ENCODE measurements at regions not wholly inside any gene's neighbourhood (a gene's known extent, or its start where the extent isn't known, plus 50 kb on each side); places are given as distances from the start of the nearest gene placed in this dataset.

DNA sequence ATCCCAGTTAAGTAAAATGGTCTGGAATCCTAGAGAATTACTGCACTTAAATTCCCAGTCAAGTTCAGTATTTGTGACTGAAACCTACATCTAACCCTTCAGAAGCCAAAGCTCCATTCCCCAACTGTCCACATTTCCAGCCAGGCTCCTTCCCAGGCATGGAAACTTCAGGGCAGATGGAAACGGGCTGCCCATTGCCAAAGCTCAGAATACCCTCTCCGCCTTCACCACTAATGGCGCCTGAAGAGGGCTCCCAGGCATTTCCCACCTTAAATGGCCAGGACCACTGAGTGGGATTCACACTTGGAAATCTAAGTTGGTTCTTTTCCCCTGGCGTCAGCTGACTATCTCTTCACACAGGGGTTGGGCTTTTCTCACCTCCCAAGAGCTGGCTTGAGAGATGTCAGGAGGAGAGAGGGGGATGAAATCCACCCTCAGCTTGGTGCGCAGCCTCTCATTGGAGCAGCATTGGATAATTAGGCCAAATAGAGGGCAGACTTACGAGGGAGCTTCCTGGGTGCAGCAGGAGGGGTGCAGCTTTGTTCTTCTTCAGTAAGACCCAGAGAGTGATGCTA, 82.9 kb downstream of the ANKRD60 start:
- TF ChIP-seq, protein P1, sequence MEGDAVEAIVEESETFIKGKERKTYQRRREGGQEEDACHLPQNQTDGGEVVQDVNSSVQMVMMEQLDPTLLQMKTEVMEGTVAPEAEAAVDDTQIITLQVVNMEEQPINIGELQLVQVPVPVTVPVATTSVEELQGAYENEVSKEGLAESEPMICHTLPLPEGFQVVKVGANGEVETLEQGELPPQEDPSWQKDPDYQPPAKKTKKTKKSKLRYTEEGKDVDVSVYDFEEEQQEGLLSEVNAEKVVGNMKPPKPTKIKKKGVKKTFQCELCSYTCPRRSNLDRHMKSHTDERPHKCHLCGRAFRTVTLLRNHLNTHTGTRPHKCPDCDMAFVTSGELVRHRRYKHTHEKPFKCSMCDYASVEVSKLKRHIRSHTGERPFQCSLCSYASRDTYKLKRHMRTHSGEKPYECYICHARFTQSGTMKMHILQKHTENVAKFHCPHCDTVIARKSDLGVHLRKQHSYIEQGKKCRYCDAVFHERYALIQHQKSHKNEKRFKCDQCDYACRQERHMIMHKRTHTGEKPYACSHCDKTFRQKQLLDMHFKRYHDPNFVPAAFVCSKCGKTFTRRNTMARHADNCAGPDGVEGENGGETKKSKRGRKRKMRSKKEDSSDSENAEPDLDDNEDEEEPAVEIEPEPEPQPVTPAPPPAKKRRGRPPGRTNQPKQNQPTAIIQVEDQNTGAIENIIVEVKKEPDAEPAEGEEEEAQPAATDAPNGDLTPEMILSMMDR (IDR thresholded peaks at IDR 0.05; ENCODE audit: low read length), result no peak
- no peak for TF ChIP-seq EZH2 (IDR thresholded peaks at IDR 0.05; ENCODE audit: borderline replicate concordance, low read length)
- no peaks in the 10 kb centered on the region; the same call in 1 of the 2 replicates for H3K27me3 ChIP-seq (ENCODE audit: insufficient read depth, low read length)
- H3K79me2 ChIP-seq (ENCODE audit: insufficient read depth, low read length), result no peaks in the 10 kb centered on the region
- H4K20me1 ChIP-seq (ENCODE audit: insufficient read depth, low read length), result no peaks in the 10 kb centered on the region
- no peak overlapping the region for H3K27ac ChIP-seq (ENCODE audit: low read depth, low read length, poor library complexity, severe bottlenecking)
- no peak overlapping the region for H3K4me3 ChIP-seq (ENCODE audit: low read depth, low read length, poor library complexity, severe bottlenecking)
- H3K9me2 ChIP-seq (ENCODE audit: low read depth, low read length), result no peaks in the 10 kb centered on the region
- H2AFZ ChIP-seq (ENCODE audit: low read length), result no peak overlapping the region
- H3K36me3 ChIP-seq (ENCODE audit: insufficient read depth, low read length), result no peaks in the 10 kb centered on the region
- H3K9me3 ChIP-seq (ENCODE audit: low read length), result no peaks in the 10 kb centered on the region
- no peak overlapping the region for H3K4me2 ChIP-seq (ENCODE audit: low read length)
- no peak overlapping the region for H3K9ac ChIP-seq (ENCODE audit: low read length)
- H3F3A ChIP-seq (ENCODE audit: insufficient read depth, low read length), result no peaks in the 10 kb centered on the region
- H3K4me1 ChIP-seq (ENCODE audit: insufficient read depth, low read length, severe bottlenecking), result no peaks in the 10 kb centered on the region

DNA sequence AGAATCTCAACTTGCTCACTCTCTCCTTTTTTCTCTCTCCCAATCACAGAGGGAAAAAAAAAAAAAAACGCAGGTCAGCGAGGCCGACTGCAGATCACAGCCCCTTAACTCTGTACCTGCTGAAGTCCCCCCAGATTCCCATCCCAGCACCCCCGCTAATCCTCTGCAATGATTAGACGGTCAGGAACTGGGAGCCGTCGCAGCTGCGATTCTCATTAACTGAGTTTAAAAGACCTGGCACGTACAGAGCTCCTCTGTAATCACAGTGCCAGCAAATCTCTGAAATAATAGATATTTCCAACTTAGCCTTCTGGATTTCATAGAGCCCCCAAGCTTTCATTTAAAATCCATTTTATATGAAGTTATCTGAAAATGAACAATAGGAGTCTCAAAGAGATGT, 84.4 kb downstream of the ANKRD60 start:
- Histone ChIP-seq H3K4me2 (ENCODE audit: low read length) (no peak overlapping the region), H3K27me3 (ENCODE audit: insufficient read depth, low read length) (no peaks in the 10 kb centered on the region; the same call in 1 of the 2 replicates), H3K9ac (ENCODE audit: low read length) (no peak overlapping the region), H3K9me2 (ENCODE audit: low read depth, low read length) (no peaks in the 10 kb centered on the region), H4K20me1 (ENCODE audit: insufficient read depth, low read length) (no peaks in the 10 kb centered on the region), H3K36me3 (ENCODE audit: insufficient read depth, low read length) (no peaks in the 10 kb centered on the region), H2AFZ (ENCODE audit: low read length) (no peak overlapping the region), H3K9me3 (ENCODE audit: low read length) (no peaks in the 10 kb centered on the region), H3K79me2 (ENCODE audit: insufficient read depth, low read length) (no peaks in the 10 kb centered on the region), H3K4me3 (ENCODE audit: low read depth, low read length, poor library complexity, severe bottlenecking) (no peak overlapping the region), H3K27ac (ENCODE audit: low read depth, low read length, poor library complexity, severe bottlenecking) (no peak overlapping the region), H3K4me1 (ENCODE audit: insufficient read depth, low read length, severe bottlenecking) (no peaks in the 10 kb centered on the region), H3F3A (ENCODE audit: insufficient read depth, low read length) (no peaks in the 10 kb centered on the region)
- TF ChIP-seq, protein P1 (IDR thresholded peaks at IDR 0.05; ENCODE audit: low read length), result no peak
- no peak for TF ChIP-seq EZH2 (IDR thresholded peaks at IDR 0.05; ENCODE audit: borderline replicate concordance, low read length)

DNA sequence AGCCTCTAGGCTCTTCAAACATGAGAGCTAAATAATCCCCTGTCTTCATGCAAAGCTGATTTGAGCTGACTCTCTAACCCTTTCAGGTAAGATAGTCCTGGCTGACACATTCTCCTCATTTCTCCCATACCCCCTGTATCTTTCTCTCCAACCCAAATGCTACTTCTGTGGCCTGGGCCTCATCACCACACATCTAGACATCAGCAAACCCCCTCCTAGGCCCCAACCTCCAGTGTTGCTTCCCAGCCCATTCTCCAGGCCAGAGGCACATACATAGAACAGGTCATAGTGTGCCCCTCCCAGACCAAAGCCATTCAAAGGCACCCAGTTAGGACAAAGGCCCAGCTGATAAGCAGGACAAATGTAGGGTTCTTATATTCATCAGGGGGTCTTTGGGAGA, 84.9 kb downstream of the ANKRD60 start:
- Histone ChIP-seq H3K9me3 (ENCODE audit: low read length) (no peaks in the 10 kb centered on the region), H3K27me3 (ENCODE audit: insufficient read depth, low read length) (no peaks in the 10 kb centered on the region; the same call in 1 of the 2 replicates), H3K9ac (ENCODE audit: low read length) (no peak overlapping the region), H3K79me2 (ENCODE audit: insufficient read depth, low read length) (no peaks in the 10 kb centered on the region), H4K20me1 (ENCODE audit: insufficient read depth, low read length) (no peaks in the 10 kb centered on the region), H3F3A (ENCODE audit: insufficient read depth, low read length) (no peaks in the 10 kb centered on the region), H3K4me1 (ENCODE audit: insufficient read depth, low read length, severe bottlenecking) (no peaks in the 10 kb centered on the region), H3K36me3 (ENCODE audit: insufficient read depth, low read length) (no peaks in the 10 kb centered on the region), H2AFZ (ENCODE audit: low read length) (no peak overlapping the region), H3K4me2 (ENCODE audit: low read length) (no peak overlapping the region), H3K9me2 (ENCODE audit: low read depth, low read length) (no peaks in the 10 kb centered on the region), H3K4me3 (ENCODE audit: low read depth, low read length, poor library complexity, severe bottlenecking) (no peak overlapping the region), H3K27ac (ENCODE audit: low read depth, low read length, poor library complexity, severe bottlenecking) (no peak overlapping the region)
- TF ChIP-seq EZH2 (IDR thresholded peaks at IDR 0.05; ENCODE audit: borderline replicate concordance, low read length), result no peak
- TF ChIP-seq, protein P1 (IDR thresholded peaks at IDR 0.05; ENCODE audit: low read length), result no peak

Measured in OCI-LY1 (cell line).